ENCODE measurements at regions not wholly inside any gene's neighbourhood (a gene's known extent, or its start where the extent isn't known, plus 50 kb on each side); places are given as distances from the start of the nearest gene placed in this dataset.

DNA sequence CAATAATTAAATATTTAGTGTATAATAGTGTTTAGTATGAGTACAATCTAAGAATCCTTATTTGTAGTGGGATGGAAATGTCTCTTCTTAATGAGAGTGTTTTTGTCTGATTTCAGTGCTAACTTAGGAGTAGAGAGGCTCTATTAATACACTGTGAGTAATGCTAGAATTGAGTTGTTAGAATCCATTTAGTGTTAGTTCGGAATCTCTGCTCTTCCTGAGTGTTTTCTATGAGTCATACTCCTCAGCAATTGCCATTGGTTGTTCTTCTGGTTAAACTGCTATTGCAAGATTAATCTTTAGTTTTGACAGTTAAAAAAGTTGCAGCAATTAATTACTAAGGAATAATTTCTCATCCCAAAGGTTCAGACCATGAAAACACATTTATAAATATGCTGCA lies 828.6 kb upstream of the POU3F3 start:
- H3K9me3 ChIP-seq: no peaks in the 10 kb centered on the region
- WGBS: 34% methylated on average over 1 of the region's 1 CpG
- no peaks in the 10 kb centered on the region for H3K27me3 ChIP-seq
- no peaks in the 10 kb centered on the region for H3K36me3 ChIP-seq
- no peaks in the 10 kb centered on the region for H3K4me1 ChIP-seq
- TF ChIP-seq POLR2A (IDR thresholded peaks at IDR 0.05) (no peak), EP300 (IDR thresholded peaks at IDR 0.05) (no peak), POLR2AphosphoS5 (IDR thresholded peaks at IDR 0.05) (no peak)
- TF ChIP-seq, protein P1, sequence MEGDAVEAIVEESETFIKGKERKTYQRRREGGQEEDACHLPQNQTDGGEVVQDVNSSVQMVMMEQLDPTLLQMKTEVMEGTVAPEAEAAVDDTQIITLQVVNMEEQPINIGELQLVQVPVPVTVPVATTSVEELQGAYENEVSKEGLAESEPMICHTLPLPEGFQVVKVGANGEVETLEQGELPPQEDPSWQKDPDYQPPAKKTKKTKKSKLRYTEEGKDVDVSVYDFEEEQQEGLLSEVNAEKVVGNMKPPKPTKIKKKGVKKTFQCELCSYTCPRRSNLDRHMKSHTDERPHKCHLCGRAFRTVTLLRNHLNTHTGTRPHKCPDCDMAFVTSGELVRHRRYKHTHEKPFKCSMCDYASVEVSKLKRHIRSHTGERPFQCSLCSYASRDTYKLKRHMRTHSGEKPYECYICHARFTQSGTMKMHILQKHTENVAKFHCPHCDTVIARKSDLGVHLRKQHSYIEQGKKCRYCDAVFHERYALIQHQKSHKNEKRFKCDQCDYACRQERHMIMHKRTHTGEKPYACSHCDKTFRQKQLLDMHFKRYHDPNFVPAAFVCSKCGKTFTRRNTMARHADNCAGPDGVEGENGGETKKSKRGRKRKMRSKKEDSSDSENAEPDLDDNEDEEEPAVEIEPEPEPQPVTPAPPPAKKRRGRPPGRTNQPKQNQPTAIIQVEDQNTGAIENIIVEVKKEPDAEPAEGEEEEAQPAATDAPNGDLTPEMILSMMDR (IDR thresholded peaks at IDR 0.05): no peak
- H3K4me3 ChIP-seq: no peak overlapping the region
- DNase-seq (ENCODE audit: low spot score in 2 of 2): no peak
- H3K27ac ChIP-seq: no peak overlapping the region

DNA sequence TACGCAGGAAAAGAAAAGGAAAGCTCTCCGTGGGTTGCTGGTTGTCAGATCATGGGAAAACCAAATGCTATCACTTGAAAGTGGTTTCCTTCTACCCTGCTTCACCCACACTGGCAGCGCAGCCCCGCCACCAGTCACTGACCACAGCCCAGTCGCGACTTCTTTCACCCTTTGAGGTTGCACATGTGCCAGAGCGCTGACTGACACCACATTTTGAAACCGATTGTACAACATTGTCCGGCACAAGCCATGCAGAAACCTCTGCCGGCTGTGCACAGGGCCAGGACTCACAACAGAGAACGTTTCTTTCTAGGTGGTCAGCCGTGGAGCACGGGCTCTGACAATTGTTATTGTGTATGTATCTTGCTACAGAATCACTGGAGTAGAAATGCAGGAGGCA lies 827.2 kb upstream of the POU3F3 start:
- H3K4me3 ChIP-seq: no peak overlapping the region
- H3K4me1 ChIP-seq: no peaks in the 10 kb centered on the region
- no peak for TF ChIP-seq EP300 (IDR thresholded peaks at IDR 0.05)
- TF ChIP-seq POLR2AphosphoS5 (IDR thresholded peaks at IDR 0.05): no peak
- TF ChIP-seq, protein P1 (IDR thresholded peaks at IDR 0.05): no peak
- TF ChIP-seq POLR2A (IDR thresholded peaks at IDR 0.05): no peak
- H3K27ac ChIP-seq: no peak overlapping the region
- WGBS: 90% methylated on average over 13 of the region's 13 CpGs
- no peak for DNase-seq (ENCODE audit: low spot score in 2 of 2)
- no peaks in the 10 kb centered on the region for H3K9me3 ChIP-seq
- H3K36me3 ChIP-seq: no peaks in the 10 kb centered on the region
- H3K27me3 ChIP-seq: no peaks in the 10 kb centered on the region

DNA sequence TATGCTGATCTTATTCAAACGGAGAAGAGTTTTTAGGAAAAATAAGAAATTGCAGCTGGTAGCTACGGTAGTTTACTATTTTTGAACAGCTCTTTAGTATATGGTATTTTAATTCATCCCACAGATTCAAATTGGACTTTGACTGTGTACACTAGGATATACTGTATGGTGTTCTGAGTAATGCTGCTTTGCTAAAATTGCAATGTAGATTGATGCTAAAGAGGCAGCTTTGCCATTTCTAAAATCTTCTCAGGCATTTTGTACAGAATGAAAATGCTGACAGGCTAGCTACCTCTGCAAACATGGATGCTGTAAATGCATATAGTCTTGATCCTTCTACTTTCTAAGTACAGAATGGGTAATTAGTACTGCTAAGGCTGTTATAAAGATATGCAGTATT lies 826.6 kb upstream of the POU3F3 start:
- no peaks in the 10 kb centered on the region for H3K4me1 ChIP-seq
- 80% methylated on average over 2 of the region's 2 CpGs for WGBS

DNA sequence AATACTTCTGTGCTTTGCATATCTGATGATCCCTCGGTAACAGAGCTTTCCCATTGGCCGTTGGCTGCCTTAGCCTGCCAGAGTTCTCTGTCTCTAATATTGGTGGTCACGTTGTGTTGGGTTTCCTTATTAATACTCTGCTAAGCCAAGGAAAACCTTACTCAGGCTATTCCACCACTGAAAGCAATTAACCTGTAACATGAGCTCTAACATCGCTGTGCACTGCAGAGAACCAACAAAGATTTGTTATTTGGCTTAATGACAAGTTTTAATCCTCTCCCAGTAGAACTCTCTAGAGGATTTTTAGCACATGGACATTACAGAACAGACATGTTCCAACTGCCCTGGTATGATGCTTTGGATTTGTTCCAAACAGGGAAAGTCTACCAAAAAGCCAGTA lies 825.9 kb upstream of the POU3F3 start:
- TF ChIP-seq POLR2AphosphoS5 (IDR thresholded peaks at IDR 0.05) (no peak), POLR2A (IDR thresholded peaks at IDR 0.05) (no peak), EP300 (IDR thresholded peaks at IDR 0.05) (no peak)
- TF ChIP-seq, protein P1 (IDR thresholded peaks at IDR 0.05): no peak
- Histone ChIP-seq H3K4me3 (no peak overlapping the region), H3K36me3 (no peaks in the 10 kb centered on the region), H3K4me1 (no peaks in the 10 kb centered on the region), H3K27me3 (no peaks in the 10 kb centered on the region), H3K27ac (no peak overlapping the region), H3K9me3 (no peaks in the 10 kb centered on the region)
- WGBS: 39% methylated on average over 4 of the region's 4 CpGs
- no peak for DNase-seq (ENCODE audit: low spot score in 2 of 2)

More for the DNA sequence above, 826.6 kb upstream of the POU3F3 start:
- Histone ChIP-seq H3K4me3 (no peak overlapping the region), H3K27ac (no peak overlapping the region), H3K9me3 (no peaks in the 10 kb centered on the region), H3K36me3 (no peaks in the 10 kb centered on the region), H3K27me3 (no peaks in the 10 kb centered on the region)
- no peak for DNase-seq (ENCODE audit: low spot score in 2 of 2)
- no peak for TF ChIP-seq POLR2AphosphoS5 (IDR thresholded peaks at IDR 0.05)
- TF ChIP-seq POLR2A (IDR thresholded peaks at IDR 0.05): no peak
- TF ChIP-seq, protein P1 (IDR thresholded peaks at IDR 0.05): no peak
- no peak for TF ChIP-seq EP300 (IDR thresholded peaks at IDR 0.05)

DNA sequence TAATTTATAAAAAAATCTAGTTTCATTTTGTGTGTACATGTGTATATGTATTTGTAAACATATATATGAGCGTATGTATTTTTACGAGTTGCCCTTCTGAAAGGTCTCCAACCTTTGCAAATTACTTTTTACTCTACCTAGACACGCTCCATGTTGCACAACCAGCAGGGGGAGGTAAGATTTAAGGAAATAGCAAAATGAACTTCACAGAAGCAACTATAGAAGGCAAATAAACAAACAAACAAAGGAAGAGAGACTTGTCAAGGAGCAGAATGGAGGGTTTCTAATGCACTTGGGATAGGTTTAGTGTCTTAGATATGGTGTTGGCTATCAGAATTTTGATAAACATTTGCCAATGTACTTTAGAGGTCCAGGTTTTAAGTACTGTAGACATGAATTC lies 820.5 kb upstream of the POU3F3 start:
- no peaks in the 10 kb centered on the region for H3K36me3 ChIP-seq
- H3K9me3 ChIP-seq: no peaks in the 10 kb centered on the region
- H3K27me3 ChIP-seq: no peaks in the 10 kb centered on the region
- no peak overlapping the region for H3K27ac ChIP-seq
- no peak overlapping the region for H3K4me3 ChIP-seq
- TF ChIP-seq POLR2AphosphoS5 (IDR thresholded peaks at IDR 0.05): no peak
- TF ChIP-seq, protein P1 (IDR thresholded peaks at IDR 0.05): peak; percentile 7 to 19
- WGBS: 30% methylated on average over 3 of the region's 3 CpGs
- no peaks in the 10 kb centered on the region for H3K4me1 ChIP-seq
- DNase-seq (ENCODE audit: low spot score in 2 of 2): no peak
